ENCODE measurements at regions not wholly inside any gene's neighbourhood (a gene's known extent, or its start where the extent isn't known, plus 50 kb on each side); places are given as distances from the start of the nearest gene placed in this dataset.
"Not testable (repeated sequence)": the region's sequence is repeated elsewhere in the genome, so short reads cannot be mapped to it uniquely, and the experiment has no call there.

DNA sequence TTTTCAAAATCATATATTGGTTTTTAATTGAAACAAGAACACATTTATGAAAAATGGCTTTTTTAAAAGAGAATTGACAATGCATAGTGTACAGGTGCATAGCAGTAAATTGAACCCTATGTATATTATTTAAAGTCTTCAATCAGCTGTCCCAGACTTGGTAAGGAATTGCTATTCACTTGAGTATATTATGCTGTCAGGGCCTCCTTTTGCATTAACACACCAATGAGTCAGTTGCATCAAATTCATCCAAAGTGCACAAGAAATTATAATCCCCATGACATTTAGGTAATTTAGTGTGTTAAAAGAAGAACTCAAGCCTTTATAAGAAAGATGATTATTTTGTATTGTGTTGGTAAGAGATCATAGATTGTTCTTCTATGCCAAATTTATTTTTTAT lies 748.8 kb upstream of the RIOK2 start:
- DNase-seq (ENCODE audit: low read depth): no peak

- no peak for DNase-seq (ENCODE audit: low read depth)
Observed at GRCh38 chr5:97936231-97936630, 753.2 kb upstream of the RIOK2 start.

DNA sequence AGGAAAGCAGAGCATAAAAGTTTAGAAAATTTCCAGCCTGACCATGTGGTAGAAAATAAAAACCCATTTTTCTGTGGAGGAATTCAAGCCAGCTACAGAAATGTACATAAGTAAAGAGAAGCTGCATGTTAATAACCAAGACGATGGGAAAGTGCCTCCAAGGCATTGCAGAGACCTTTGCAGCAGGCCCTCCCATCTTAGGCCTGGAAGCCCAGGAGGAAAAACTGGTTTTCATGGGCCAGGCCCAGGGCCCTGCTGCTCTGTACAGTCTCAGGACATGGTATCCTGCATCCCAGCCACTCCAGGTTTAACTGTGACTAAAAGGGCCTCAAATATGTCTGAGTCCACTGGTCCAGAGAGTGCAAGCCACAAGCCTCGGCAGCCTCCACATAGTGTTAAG lies 754.8 kb upstream of the RIOK2 start:
- DNase-seq (ENCODE audit: low read depth): no peak

- no peak for DNase-seq (ENCODE audit: low read depth)
Observed at GRCh38 chr5:97943036-97943435, 760.0 kb upstream of the RIOK2 start.

DNA sequence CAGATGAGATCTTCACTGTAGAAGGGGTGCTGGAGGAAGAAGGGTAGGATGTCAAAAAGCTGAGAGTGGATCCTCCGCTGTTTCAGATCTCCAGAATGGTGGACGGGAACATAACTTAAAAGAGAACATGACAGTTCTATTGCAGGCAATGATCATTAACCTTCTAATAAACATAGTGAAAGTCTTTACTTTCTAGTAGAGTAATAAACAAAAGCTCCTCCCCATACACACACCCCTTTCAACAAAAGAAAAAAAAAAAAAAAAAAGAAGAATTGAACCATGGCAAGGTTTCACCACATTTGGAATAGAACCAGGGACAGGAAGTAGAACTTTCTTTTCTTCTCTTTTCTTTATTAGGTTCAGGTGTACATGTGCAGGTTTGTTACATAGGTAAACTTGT lies 768.1 kb upstream of the RIOK2 start:
- DNase-seq (ENCODE audit: low read depth): no peak

DNA sequence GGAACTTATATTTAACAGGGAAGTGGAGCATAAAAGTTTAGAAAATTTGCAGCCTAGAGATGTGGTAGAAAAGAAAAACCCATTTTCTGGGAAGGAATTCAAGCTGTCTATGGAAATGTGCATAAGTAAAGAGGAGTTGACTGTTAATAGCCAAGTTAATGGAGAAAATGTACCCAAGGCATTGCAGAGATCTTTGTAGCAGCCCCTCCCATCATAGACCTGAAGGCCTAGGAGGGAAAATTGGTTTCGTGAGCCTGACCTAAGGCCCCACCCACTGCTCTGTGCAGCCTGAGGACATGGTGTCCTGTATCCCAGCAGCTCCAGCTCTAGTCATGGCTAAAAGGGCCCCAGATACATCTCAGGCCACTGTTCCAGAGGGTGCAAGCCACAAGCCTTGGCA lies 772.4 kb upstream of the RIOK2 start:
- no peak for DNase-seq (ENCODE audit: low read depth)

DNA sequence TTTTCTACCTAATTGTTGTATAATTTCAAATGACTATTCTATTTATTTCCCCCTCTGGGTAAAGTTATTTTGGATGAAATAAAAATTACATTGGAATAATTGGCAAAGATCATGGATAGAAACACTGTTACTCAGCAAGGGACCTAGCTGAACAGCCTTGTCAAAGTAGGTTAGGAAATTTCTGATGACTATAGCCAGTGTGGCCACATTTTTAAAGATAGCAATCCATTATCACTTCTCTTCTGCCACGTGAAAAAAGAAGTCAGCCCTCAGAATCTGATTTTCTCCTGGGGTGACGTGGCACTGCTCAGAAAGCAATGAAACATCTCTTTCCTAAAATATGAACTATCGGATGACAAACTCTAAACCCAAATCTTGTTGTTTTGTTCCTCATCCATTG lies 784.2 kb upstream of the RIOK2 start:
- DNase-seq (ENCODE audit: low read depth): no peak

DNA sequence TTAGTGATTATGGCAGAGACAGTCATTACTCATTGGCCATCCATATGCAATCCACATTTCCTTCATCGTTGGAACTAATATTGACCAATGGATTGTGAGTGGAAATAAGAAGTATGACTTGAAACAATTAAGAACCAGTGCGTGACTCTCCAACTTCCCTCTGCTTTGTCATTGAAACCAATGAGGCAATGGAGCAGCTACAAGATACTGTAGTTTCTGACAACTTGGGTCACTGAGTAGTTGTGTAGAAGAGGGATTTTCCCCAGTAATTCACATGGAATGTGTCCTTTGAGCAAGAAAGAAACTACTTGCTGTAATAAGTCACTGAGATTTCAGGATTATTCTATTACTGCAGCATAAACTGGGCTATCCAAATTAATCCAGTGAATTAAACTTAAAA lies 785.3 kb upstream of the RIOK2 start:
- no peak for DNase-seq (ENCODE audit: low read depth)

DNA sequence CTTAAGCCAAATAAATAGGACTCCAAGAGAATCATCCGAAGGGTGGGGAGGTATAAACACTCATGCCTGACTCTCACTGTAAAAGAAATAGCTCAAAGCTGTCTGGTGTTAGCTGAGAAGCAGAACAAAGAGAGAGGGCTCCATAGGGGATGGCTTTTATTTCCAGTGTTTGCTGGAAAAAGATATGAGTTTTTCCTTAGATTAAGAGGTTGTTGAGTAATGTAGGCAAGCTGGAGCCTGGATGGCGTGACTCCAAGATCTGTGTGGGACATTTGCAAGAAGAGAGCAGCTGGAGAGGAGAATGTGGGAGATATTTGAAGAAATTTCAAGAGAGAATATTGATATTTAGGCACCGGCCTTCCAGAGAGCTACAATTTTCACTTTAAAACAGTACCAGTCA lies 793.7 kb upstream of the RGMB start:
- peak; percentile 57 for DNase-seq (ENCODE audit: low read depth)

- peak; percentile 15 for DNase-seq (ENCODE audit: low read depth)
Observed at GRCh38 chr5:97980291-97980690, 793.2 kb upstream of the RGMB start.

DNA sequence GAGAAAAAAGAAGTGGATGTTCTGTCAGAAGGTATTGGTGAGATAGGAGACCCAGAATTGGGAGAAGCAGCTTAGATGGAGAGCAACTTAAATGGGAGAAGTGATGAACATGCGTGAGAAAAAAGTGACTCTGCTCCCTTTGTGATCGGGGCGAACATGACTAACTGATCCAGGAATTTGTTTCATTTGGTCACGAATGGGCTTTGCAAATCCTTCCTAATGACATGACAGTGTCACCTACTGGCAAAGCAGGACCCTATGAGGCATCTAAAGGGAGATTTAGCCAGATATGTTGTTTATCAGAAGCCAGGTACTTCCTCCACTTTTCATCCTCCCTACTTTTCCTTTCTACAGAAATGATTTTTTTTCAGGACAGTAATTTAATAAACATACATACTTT lies 787.4 kb upstream of the RGMB start:
- DNase-seq (ENCODE audit: low read depth): peak; percentile 44

GRCh38 chr5:97991236-97991635 lies 782.2 kb upstream of the RGMB start:
- no peak for DNase-seq (ENCODE audit: low read depth)

- DNase-seq (ENCODE audit: low read depth): peak; percentile 6
Observed at GRCh38 chr5:97998941-97999340, 774.5 kb upstream of the RGMB start.

DNA sequence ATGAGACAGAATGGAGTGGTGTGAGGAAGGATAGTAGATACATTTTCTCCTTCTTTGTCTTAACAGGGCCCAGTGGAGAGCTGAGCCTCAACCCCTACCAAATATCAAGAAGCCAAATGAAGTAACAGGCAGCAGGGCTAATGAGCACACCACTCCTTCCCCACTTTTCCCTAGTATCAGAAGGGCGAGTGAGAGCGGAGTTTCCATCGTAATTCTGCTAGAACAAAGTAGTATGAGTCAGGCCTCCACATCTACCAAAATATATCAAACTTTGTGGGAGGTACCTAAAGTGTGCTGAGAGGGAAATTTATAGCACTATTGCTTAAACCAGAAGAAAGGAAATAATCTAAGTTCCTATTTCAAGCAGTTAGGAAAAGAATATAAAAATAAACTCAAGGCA lies 769.0 kb upstream of the RGMB start:
- no peak for DNase-seq (ENCODE audit: low read depth)

GRCh38 chr5:98016771-98017170 lies 756.7 kb upstream of the RGMB start:
- DNase-seq (ENCODE audit: low read depth): peak; percentile 54

GRCh38 chr5:98030273-98030672 lies 743.2 kb upstream of the RGMB start:
- not testable (repeated sequence) for DNase-seq (ENCODE audit: low read depth)

DNA sequence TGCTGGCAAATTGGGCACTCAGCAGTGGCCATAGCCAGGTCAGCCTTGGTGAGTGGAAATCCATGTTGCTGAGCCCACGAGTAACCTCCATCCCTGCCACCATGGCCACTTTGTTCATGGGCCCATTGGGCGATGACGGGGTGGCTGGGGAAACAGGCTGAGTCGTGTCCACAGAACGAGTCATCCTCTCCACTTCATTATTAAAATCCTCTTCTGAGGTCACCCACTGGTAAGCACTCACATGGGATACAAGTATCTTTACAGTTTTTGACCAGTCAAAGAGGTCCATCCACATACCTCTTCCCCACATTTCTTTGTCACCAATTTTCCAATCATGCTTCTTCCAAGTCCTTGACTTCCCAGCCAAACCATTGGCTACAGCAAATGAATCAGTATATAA lies 742.4 kb upstream of the RGMB start:
- DNase-seq (ENCODE audit: low read depth): not testable (repeated sequence)

DNA sequence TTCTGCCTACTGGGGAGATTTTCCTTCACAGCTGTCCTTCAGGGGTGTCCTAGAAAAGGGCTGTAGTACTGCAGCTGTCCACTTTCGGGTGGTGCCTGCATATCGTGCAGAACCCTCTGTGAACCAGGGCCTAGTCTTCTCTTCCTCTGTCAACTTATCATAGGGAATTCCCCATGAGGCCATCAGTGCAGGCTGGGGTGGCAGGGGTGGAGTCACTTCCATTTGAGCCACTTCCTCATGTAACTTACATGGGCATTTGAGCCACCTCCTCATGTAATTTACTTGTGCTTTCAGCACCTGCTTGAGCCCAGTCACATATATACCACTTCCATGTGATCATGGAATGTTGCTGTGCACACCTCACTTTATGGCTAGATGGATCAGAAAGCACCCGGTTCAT lies 742.0 kb upstream of the RGMB start:
- no peak for DNase-seq (ENCODE audit: low read depth)

DNA sequence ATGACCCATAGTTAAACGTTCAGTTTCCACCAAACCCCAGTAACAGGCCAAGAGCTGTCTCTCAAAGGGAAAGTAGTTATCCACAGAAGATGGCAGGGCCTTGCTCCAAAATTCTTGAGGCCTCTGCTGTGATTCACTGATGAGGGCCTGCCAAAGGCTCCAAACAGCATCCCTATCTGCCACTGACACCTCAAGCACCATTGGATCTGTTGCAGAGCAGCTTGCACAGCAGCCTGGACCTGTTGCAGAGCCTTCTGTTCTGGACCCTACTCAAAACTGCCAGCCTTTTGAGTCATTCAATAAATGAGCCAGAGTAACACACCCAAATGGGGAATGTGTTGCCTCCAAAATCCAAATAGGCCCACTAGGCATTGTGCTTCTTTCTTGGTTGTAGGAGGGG lies 741.5 kb upstream of the RGMB start:
- no peak for DNase-seq (ENCODE audit: low read depth)

DNA sequence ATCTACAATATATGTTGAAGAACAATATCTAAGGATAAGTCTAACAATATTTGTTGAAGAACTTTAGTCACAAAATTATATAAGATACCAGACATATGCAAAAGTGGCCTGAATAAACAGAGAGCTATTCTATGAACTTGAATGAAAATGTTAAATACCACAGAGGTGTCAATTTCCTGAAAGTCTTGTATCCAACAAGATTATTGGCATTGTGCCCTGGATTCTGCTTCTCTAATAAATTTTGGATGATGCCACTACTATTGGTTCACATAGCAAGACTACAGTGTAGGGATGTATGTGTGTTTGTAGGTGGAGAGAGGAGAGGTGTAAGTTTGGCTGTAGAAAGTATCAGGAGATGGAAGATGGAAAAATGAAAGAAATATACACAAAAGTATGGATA lies 731.8 kb upstream of the RGMB start:
- peak; percentile 3 for DNase-seq (ENCODE audit: low read depth)

DNA sequence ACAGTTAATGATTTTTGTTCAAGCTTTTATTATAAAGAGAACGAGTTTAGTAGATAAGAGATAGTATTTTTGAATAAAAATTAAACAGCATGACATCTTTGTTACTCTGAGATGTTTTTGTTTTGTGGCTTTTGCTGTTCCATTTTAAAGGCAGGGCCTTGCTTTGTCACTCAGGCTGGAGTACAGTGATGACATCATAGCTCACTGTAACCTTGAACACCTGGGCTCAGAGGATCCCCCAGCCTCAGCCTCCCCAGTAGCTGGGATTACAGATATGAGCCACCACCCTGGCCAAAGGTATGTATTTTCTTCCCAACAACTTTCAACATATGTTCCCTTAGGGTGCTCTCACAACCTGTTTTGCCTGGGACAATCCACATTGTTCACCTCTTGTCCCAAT lies 730.9 kb upstream of the RGMB start:
- DNase-seq (ENCODE audit: low read depth): no peak

DNA sequence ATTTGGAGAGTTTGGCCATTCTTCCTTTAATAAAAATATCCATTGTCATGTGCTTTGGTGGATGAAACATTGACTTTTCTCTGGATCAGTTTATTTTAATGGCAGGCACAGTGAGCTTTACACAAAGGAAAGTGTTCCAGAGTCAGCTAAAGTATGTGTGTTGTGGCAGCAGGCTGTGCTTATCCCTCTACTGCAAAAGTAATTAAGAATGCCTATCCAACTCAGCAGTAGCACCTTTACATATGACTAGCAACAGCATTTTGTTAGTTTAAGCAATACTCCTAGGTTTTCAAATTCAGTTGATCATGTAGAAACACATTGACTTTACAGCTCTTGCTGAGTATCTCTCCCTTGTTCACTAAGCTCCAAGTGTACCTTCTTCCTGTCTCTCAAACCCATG lies 730.5 kb upstream of the RGMB start:
- DNase-seq (ENCODE audit: low read depth): no peak

DNA sequence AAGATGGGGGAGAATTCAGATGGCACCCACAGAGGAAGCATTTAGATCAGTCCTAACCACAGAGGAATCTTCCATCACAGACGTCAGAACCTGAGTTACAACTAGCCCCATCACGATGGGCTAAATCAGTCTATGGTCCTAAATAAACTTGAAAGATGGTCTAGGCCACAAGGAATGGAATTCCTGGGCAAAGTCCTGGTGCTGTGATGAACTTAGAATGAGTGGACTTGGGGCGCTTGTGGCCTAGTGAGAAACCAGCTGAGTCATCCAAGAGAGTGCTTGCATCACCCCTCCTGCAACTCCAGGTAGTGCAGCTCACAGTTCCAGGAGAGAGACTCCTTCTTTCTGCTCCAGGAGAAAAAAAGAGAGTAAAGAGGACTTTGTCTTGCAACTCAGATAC lies 722.9 kb upstream of the RGMB start:
- DNase-seq (ENCODE audit: low read depth): peak; percentile 49

GRCh38 chr5:98053170-98053569 lies 720.3 kb upstream of the RGMB start:
- no peak for DNase-seq (ENCODE audit: low read depth)

DNA sequence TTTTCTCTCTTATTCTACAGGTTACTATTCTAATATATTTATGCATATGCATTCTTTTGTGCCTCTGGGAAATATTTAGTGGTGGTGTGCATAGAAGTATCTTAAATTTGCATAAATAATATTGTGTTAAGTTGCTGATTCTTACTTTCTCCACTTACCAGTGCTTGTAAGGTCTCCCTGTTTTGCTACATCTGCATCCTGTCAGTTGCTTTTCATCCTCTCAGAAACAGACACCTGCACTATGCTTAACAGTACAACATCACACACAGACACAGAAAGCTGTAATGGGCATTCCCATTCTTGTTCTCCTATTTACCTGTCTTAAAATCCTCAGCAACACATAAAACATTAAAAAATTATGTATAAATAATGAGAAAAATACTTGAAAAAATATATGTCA lies 713.3 kb upstream of the RGMB start:
- DNase-seq (ENCODE audit: low read depth): no peak

Measured in iris pigment epithelial cell (primary cell).